Neuronal stem cell (in vitro differentiated cells): ENCODE measurements at regions not wholly inside any gene's neighbourhood (a gene's known extent, or its start where the extent isn't known, plus 50 kb on each side); places are given as distances from the start of the nearest gene placed in this dataset.
A peak's percentile ranks its signal among the peaks of the same experiment; 100 is the strongest.

Experiments
- DNase-seq: peaks from one replicate; pipeline ENCODE4 v3.0.0-alpha.2; 2013; ENCODE audit warnings: low spot score
- H2AFZ ChIP-seq: one replicate; pipeline ENCODE4 v1.6.1; 2013; ENCODE audit warnings: mild to moderate bottlenecking, low read length, inconsistent platforms
- H2AK5ac ChIP-seq: 2 replicates; pipeline ENCODE4 v1.6.1; 2013; ENCODE audit warnings: low read depth, mild to moderate bottlenecking, inconsistent platforms, low read length, moderate library complexity, mixed read lengths
- H2BK120ac ChIP-seq: 2 replicates; pipeline ENCODE4 v1.6.1; 2013; ENCODE audit warnings: low read depth, mild to moderate bottlenecking, inconsistent platforms, low read length, moderate library complexity, mixed read lengths
- H2BK12ac ChIP-seq: one replicate; pipeline ENCODE4 v1.6.1; 2013; ENCODE audit warnings: low read length, inconsistent platforms
- H2BK15ac ChIP-seq: 2 replicates; pipeline ENCODE4 v1.6.1; 2013; ENCODE audit warnings: mild to moderate bottlenecking, low read length, inconsistent platforms, mixed read lengths
- H2BK5ac ChIP-seq: one replicate; pipeline ENCODE4 v1.6.1; 2013; ENCODE audit warnings: inconsistent platforms, mild to moderate bottlenecking, low read length, moderate library complexity
- H3K14ac ChIP-seq: one replicate; pipeline ENCODE4 v1.6.1; 2013; ENCODE audit warnings: low read length, inconsistent platforms
- H3K18ac ChIP-seq: 2 replicates; pipeline ENCODE4 v1.6.1; 2013; ENCODE audit warnings: low read length, inconsistent platforms
- H3K23ac ChIP-seq: 2 replicates; pipeline ENCODE4 v1.6.1; 2013; ENCODE audit warnings: low read depth, mild to moderate bottlenecking, mixed read lengths, low read length, inconsistent platforms; ENCODE audit not compliant: poor library complexity
- H3K27ac ChIP-seq: replicated peaks from 3 replicates; pipeline ENCODE4 v1.5.1; 2013; ENCODE audit warnings: low read length, inconsistent platforms
- H3K27me3 ChIP-seq, 3 experiments: 2 replicates each; pipeline ENCODE4 v1.6.1; 2013; ENCODE audit warnings: low read length in 3 of 3, mild to moderate bottlenecking in 2 of 3, inconsistent platforms in 1 of 3, low read depth in 1 of 3, mixed read lengths in 1 of 3, moderate library complexity in 1 of 3; ENCODE audit not compliant: control insufficient read depth in 3 of 3, insufficient read depth in 3 of 3
- H3K36me3 ChIP-seq, 2 donors: replicated peaks in 1 of 2; 2 replicates each; pipeline ENCODE4 v1.6.1; 2013; ENCODE audit warnings: low read length in 2 of 2; ENCODE audit not compliant: control insufficient read depth in 2 of 2, insufficient read depth in 2 of 2
- H3K4ac ChIP-seq: 2 replicates; pipeline ENCODE4 v1.6.1; 2013; ENCODE audit warnings: inconsistent platforms, mild to moderate bottlenecking, low read length, moderate library complexity
- H3K4me1 ChIP-seq, 2 donors: 1 replicate in 1 of 2; 2 replicates in 1 of 2; pipeline ENCODE4 v1.6.1; 2013; ENCODE audit warnings: low read length in 2 of 2, low read depth in 1 of 2; ENCODE audit not compliant: control insufficient read depth in 2 of 2, insufficient read depth in 1 of 2
- H3K4me2 ChIP-seq: one replicate; pipeline ENCODE4 v1.6.1; 2013; ENCODE audit warnings: mild to moderate bottlenecking, low read length, inconsistent platforms; ENCODE audit not compliant: insufficient read depth, poor library complexity, severe bottlenecking
- H3K4me3 ChIP-seq, 2 donors: 2 replicates each; pipeline ENCODE4 v1.5.1; 2013; ENCODE audit warnings: low read length in 2 of 2, mild to moderate bottlenecking in 2 of 2, inconsistent platforms in 1 of 2, moderate library complexity in 1 of 2
- H3K79me1 ChIP-seq: one replicate; pipeline ENCODE4 v1.6.1; 2013; ENCODE audit warnings: low read depth, mild to moderate bottlenecking, inconsistent platforms, low read length, moderate library complexity
- H3K9ac ChIP-seq: one replicate; pipeline ENCODE4 v1.6.1; 2013; ENCODE audit warnings: mild to moderate bottlenecking, low read depth, low read length, inconsistent platforms; ENCODE audit not compliant: poor library complexity
- H3K9me3 ChIP-seq, 2 donors: replicated peaks in 1 of 2; 2 replicates each; pipeline versions ENCODE3 to v1.6.1; 2013; ENCODE audit warnings: low read length in 2 of 2, mild to moderate bottlenecking in 2 of 2, inconsistent platforms in 1 of 2, low read depth in 1 of 2, mixed read lengths in 1 of 2, moderate library complexity in 1 of 2; ENCODE audit not compliant: control insufficient read depth in 2 of 2, insufficient read depth in 1 of 2
- H4K8ac ChIP-seq: one replicate; pipeline ENCODE4 v1.6.1; 2013; ENCODE audit warnings: low read depth, mild to moderate bottlenecking, inconsistent platforms, low read length, moderate library complexity
- H4K91ac ChIP-seq: one replicate; pipeline ENCODE4 v1.6.1; 2013; ENCODE audit warnings: low read length, low read depth, mild to moderate bottlenecking, inconsistent platforms; ENCODE audit not compliant: poor library complexity
- WGBS, 2 donors: extraction: QIAGEN DNeasy Blood & Tissue Kit; methylation state at CpG; one replicate each; pipeline ENCODE4 v1.1.7; 2013; ENCODE audit warnings: missing lambda C conversion rate in 2 of 2, mixed read lengths in 1 of 2; ENCODE audit not compliant: insufficient read length in 2 of 2, insufficient replicate concordance in 1 of 2; ENCODE audit errors: extremely low coverage in 2 of 2; 5-methylcytosine and 5-hydroxymethylcytosine counted together

DNA sequence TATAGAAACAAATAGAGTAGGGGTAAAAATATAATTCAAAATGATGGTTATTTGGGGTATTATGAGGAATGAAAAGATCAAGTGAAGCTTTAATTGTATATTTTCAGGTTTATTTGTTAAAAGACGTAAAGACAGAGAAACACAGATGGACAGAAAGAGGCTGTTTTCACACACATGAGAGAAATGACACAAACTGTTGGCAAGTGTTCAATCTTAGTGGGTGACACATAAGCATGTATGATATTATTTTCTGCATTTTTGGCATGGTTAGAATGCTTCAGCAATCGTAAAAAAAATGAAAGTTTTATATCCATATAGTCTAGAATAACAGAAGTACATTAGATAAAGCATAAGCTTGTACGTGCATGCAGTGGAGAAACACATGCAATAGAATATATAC lies 464.4 kb upstream of the AKR1E2 start:
- no peak overlapping the region for H3K4me2 ChIP-seq
- H3K9ac ChIP-seq, result no peak overlapping the region
- H2AFZ ChIP-seq, result no peak overlapping the region
- H3K27me3 ChIP-seq, result no peaks in the 10 kb centered on the region
- H4K8ac ChIP-seq, result no peak overlapping the region
- H3K18ac ChIP-seq, result no peak overlapping the region
- WGBS, 2 donors, result no CpG with 5 or more reads among the region's 3 CpGs
- no peak overlapping the region for H3K4ac ChIP-seq
- H2BK120ac ChIP-seq, result no peak overlapping the region
- no peak overlapping the region for H3K27ac ChIP-seq
- no peak overlapping the region for H2BK5ac ChIP-seq
- H2BK15ac ChIP-seq, result no peak overlapping the region
- no peak overlapping the region for H3K14ac ChIP-seq
- no peaks in the 10 kb centered on the region for H3K79me1 ChIP-seq
- peaks cover 0 to 3% of the 10 kb centered on the region in 2 donors for H3K4me1 ChIP-seq
- no peak overlapping the region for H3K23ac ChIP-seq
- H3K9me3 ChIP-seq, result no peaks in the 10 kb centered on the region
- H2AK5ac ChIP-seq, result no peak overlapping the region
- no peak overlapping the region for H2BK12ac ChIP-seq
- H3K36me3 ChIP-seq, result no peaks in the 10 kb centered on the region
- H3K4me3 ChIP-seq, result no peak overlapping the region
- DNase-seq, result no peak
- H4K91ac ChIP-seq, result no peak overlapping the region

DNA sequence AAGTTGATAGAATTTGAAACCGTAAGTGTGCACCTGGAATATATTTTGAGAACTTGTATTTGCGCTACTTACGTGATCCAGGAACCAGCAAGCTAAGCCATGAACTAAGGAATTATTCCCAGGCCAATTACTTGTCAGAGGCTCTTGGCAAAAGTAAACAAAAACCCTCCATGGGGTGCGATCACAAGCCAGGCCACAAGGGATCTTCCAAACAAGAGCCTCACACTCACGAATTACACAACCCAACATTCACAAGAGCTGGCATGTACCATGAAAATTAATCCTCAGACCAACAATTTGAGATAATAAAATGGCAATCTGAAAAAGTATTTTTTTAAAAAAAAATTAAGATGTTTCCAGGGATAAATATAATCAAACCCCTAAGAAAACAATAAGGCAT lies 467.0 kb upstream of the AKR1E2 start:
- no peak overlapping the region for H2BK15ac ChIP-seq
- no peak overlapping the region for H4K91ac ChIP-seq
- DNase-seq, result peak; percentile 41
- H3K79me1 ChIP-seq, result no peaks in the 10 kb centered on the region
- no peaks in the 10 kb centered on the region for H3K36me3 ChIP-seq
- no peak overlapping the region for H3K14ac ChIP-seq
- H3K18ac ChIP-seq, result no peak overlapping the region
- no peak overlapping the region for H3K4ac ChIP-seq
- no peaks in the 10 kb centered on the region for H3K9me3 ChIP-seq
- no peaks in the 10 kb centered on the region for H3K27me3 ChIP-seq
- no CpG with 5 or more reads among the region's 5 CpGs for WGBS, 2 donors
- no peak overlapping the region for H3K27ac ChIP-seq
- H3K9ac ChIP-seq, result no peak overlapping the region
- no peak overlapping the region for H2BK12ac ChIP-seq
- no peak overlapping the region for H3K4me3 ChIP-seq
- H4K8ac ChIP-seq, result no peak overlapping the region
- no peak overlapping the region for H3K23ac ChIP-seq
- peaks cover 0 to 7% of the 10 kb centered on the region in 2 donors for H3K4me1 ChIP-seq
- H2BK5ac ChIP-seq, result no peak overlapping the region
- no peak overlapping the region for H3K4me2 ChIP-seq
- no peak overlapping the region for H2AK5ac ChIP-seq
- no peak overlapping the region for H2AFZ ChIP-seq
- no peak overlapping the region for H2BK120ac ChIP-seq

DNA sequence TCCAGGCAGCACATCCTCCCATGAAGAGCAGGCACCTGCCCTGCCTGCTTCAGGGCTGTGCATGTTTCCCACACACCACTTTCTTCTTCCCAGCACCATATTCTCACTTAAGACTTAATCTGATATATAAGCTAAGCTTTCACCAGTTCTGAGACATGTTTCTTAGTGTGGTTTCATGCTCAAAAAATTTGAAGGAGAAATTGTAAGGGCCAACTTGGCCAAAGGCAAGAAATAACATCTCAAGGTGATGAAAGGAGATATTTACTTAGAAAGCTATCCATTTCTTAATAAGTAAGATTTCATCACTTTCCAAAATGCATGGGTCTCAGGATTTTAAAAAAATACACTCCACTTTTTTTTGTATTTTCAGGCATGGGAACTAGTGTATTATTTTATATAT lies 468.1 kb upstream of the AKR1E2 start:
- H2BK15ac ChIP-seq, result no peak overlapping the region
- no peaks in the 10 kb centered on the region for H3K27me3 ChIP-seq
- no peak overlapping the region for H4K8ac ChIP-seq
- H4K91ac ChIP-seq, result no peak overlapping the region
- peaks cover 0 to 7% of the 10 kb centered on the region in 2 donors for H3K4me1 ChIP-seq
- H3K18ac ChIP-seq, result no peak overlapping the region
- H3K4me2 ChIP-seq, result no peak overlapping the region
- no peak overlapping the region for H2BK120ac ChIP-seq
- no peak overlapping the region for H3K14ac ChIP-seq
- no peaks in the 10 kb centered on the region for H3K36me3 ChIP-seq
- no peak overlapping the region for H3K27ac ChIP-seq
- DNase-seq, result no peak
- no peak overlapping the region for H2BK12ac ChIP-seq
- H3K4ac ChIP-seq, result no peak overlapping the region
- no peaks in the 10 kb centered on the region for H3K9me3 ChIP-seq
- H3K23ac ChIP-seq, result no peak overlapping the region
- H3K9ac ChIP-seq, result no peak overlapping the region
- H2AK5ac ChIP-seq, result no peak overlapping the region
- no peak overlapping the region for H2BK5ac ChIP-seq
- H2AFZ ChIP-seq, result no peak overlapping the region
- H3K79me1 ChIP-seq, result no peaks in the 10 kb centered on the region
- no peak overlapping the region for H3K4me3 ChIP-seq

DNA sequence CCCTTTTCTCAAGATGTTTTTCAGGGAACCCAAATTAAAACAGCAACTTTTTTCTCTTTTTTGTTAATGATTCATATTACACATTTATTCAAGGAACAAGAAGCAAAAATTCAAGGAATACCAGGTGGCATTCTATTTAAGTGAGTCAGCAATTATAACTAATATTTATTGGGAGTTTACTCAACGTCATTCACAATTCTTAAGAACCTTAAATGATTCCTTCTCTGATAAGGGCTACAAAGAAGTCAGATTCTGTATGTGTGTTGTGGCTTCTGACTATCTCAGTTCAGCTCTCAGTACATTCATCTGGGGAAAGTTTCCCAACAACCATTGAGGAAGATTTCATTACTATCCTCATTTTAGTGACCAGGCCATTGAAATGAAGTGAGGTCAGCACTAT lies 470.7 kb upstream of the AKR1E2 start:
- no peak overlapping the region for H4K8ac ChIP-seq
- no peak for DNase-seq
- no peak overlapping the region for H3K4me3 ChIP-seq
- no peak overlapping the region for H2BK5ac ChIP-seq
- no peak overlapping the region for H2AK5ac ChIP-seq
- no peak overlapping the region for H3K9ac ChIP-seq
- H3K4ac ChIP-seq, result no peak overlapping the region
- H2BK15ac ChIP-seq, result no peak overlapping the region
- no peak overlapping the region for H2AFZ ChIP-seq
- peaks cover 0 to 2% of the 10 kb centered on the region in 2 donors for H3K9me3 ChIP-seq
- H3K36me3 ChIP-seq, result no peaks in the 10 kb centered on the region
- no peak overlapping the region for H4K91ac ChIP-seq
- no CpG with 5 or more reads among the region's 1 CpG for WGBS, 2 donors
- no peak overlapping the region for H2BK120ac ChIP-seq
- no peak overlapping the region for H3K14ac ChIP-seq
- peaks cover 0 to 7% of the 10 kb centered on the region in 2 donors for H3K4me1 ChIP-seq
- H3K23ac ChIP-seq, result no peak overlapping the region
- no peaks in the 10 kb centered on the region for H3K27me3 ChIP-seq
- H3K27ac ChIP-seq, result no peak overlapping the region
- no peaks in the 10 kb centered on the region for H3K79me1 ChIP-seq
- H2BK12ac ChIP-seq, result no peak overlapping the region
- no peak overlapping the region for H3K4me2 ChIP-seq
- no peak overlapping the region for H3K18ac ChIP-seq
